Activated CD4-positive, alpha-beta T cell treated with anti-CD3 and anti-CD28 coated beads, Interleukin-2, amount 10 ng/mL, durations not matched to agents 24 days and 14 days (primary cell): ENCODE measurements at regions not wholly inside any gene's neighbourhood (a gene's known extent, or its start where the extent isn't known, plus 50 kb on each side); places are given as distances from the start of the nearest gene placed in this dataset.

Experiments
- DNase-seq: peaks from one replicate; pipeline ENCODE4 v3.0.0; 2022
- H3K27ac Mint-ChIP-seq: one replicate; pipeline ENCODE4 v1.8.0; 2022; ENCODE audit warnings: mild to moderate bottlenecking, mixed read lengths
- H3K27me3 Mint-ChIP-seq: one replicate; pipeline ENCODE4 v1.8.0; 2022; ENCODE audit warnings: mixed read lengths
- H3K36me3 Mint-ChIP-seq: one replicate; pipeline ENCODE4 v1.8.0; 2022; ENCODE audit warnings: low read depth, mild to moderate bottlenecking, mixed read lengths
- H3K4me1 Mint-ChIP-seq: one replicate; pipeline ENCODE4 v1.8.0; 2021; ENCODE audit warnings: mixed read lengths
- H3K4me3 Mint-ChIP-seq: one replicate; pipeline ENCODE4 v1.8.0; 2022; ENCODE audit warnings: mild to moderate bottlenecking, moderate library complexity, mixed read lengths
- H3K9me3 Mint-ChIP-seq: one replicate; pipeline ENCODE4 v1.8.0; 2021; ENCODE audit warnings: mixed read lengths
- intact Hi-C: fragments of 100-400 bp; cut with micrococcal nuclease; formaldehyde crosslinking; loops from one replicate; pipeline ENCODE4 v1.15.1; 2023

- intact Hi-C loops: no loop called here
- H3K27me3 Mint-ChIP-seq: peaks cover 2% of the 10 kb centered on the region
- H3K4me1 Mint-ChIP-seq: no peaks in the 10 kb centered on the region
- no peak overlapping the region for H3K4me3 Mint-ChIP-seq
- no peaks in the 10 kb centered on the region for H3K9me3 Mint-ChIP-seq
- no peaks in the 10 kb centered on the region for H3K36me3 Mint-ChIP-seq
- no peak for DNase-seq
- H3K27ac Mint-ChIP-seq: no peak overlapping the region
These were observed 240.4 kb upstream of the RHOBTB1 start for GRCh38 chr10:61184429-61184828.

- Mint-ChIP-seq H3K27ac (no peak overlapping the region), H3K27me3 (peaks cover 2% of the 10 kb centered on the region), H3K4me3 (no peak overlapping the region), H3K4me1 (no peaks in the 10 kb centered on the region), H3K9me3 (no peaks in the 10 kb centered on the region), H3K36me3 (no peaks in the 10 kb centered on the region)
- intact Hi-C loops: no loop called here
- DNase-seq: no peak
These were observed 240.0 kb upstream of the RHOBTB1 start for GRCh38 chr10:61183967-61184366.

- Mint-ChIP-seq H3K9me3 (no peaks in the 10 kb centered on the region), H3K27ac (no peak overlapping the region), H3K27me3 (peaks cover 2% of the 10 kb centered on the region), H3K4me3 (no peak overlapping the region), H3K36me3 (no peaks in the 10 kb centered on the region), H3K4me1 (no peaks in the 10 kb centered on the region)
- no peak for DNase-seq
- intact Hi-C loops: no loop called here
These were observed 237.8 kb upstream of the RHOBTB1 start for GRCh38 chr10:61181832-61182231.

GRCh38 chr10:61179771-61180170, 235.8 kb upstream of the RHOBTB1 start:
- H3K27me3 Mint-ChIP-seq: peaks cover 2% of the 10 kb centered on the region
- H3K9me3 Mint-ChIP-seq: no peaks in the 10 kb centered on the region
- H3K36me3 Mint-ChIP-seq: no peaks in the 10 kb centered on the region
- intact Hi-C loops: no loop called here
- H3K27ac Mint-ChIP-seq: no peak overlapping the region
- no peak for DNase-seq
- H3K4me3 Mint-ChIP-seq: no peak overlapping the region
- no peaks in the 10 kb centered on the region for H3K4me1 Mint-ChIP-seq

- no peak for DNase-seq
- H3K27ac Mint-ChIP-seq: no peak overlapping the region
- H3K9me3 Mint-ChIP-seq: no peaks in the 10 kb centered on the region
- no peak overlapping the region for H3K4me3 Mint-ChIP-seq
- intact Hi-C loops: no loop called here
- no peaks in the 10 kb centered on the region for H3K4me1 Mint-ChIP-seq
- H3K36me3 Mint-ChIP-seq: no peaks in the 10 kb centered on the region
- peaks cover 2% of the 10 kb centered on the region for H3K27me3 Mint-ChIP-seq
These were observed 232.4 kb upstream of the RHOBTB1 start for GRCh38 chr10:61176424-61176823.

- Mint-ChIP-seq H3K27ac (no peak overlapping the region), H3K4me1 (no peaks in the 10 kb centered on the region), H3K4me3 (no peak overlapping the region), H3K36me3 (no peaks in the 10 kb centered on the region), H3K9me3 (no peaks in the 10 kb centered on the region), H3K27me3 (peaks cover 2% of the 10 kb centered on the region)
- intact Hi-C loops: no loop called here
- DNase-seq: no peak
These were observed 231.3 kb upstream of the RHOBTB1 start for GRCh38 chr10:61175316-61175715.

- H3K4me1 Mint-ChIP-seq: no peaks in the 10 kb centered on the region
- no peak overlapping the region for H3K4me3 Mint-ChIP-seq
- H3K27ac Mint-ChIP-seq: no peak overlapping the region
- DNase-seq: no peak
- H3K9me3 Mint-ChIP-seq: no peaks in the 10 kb centered on the region
- no peaks in the 10 kb centered on the region for H3K36me3 Mint-ChIP-seq
- intact Hi-C loops: no loop called here
- peaks cover 2% of the 10 kb centered on the region for H3K27me3 Mint-ChIP-seq
These were observed 229.5 kb upstream of the RHOBTB1 start for GRCh38 chr10:61173450-61173849.

- intact Hi-C loops: no loop called here
- H3K9me3 Mint-ChIP-seq: no peaks in the 10 kb centered on the region
- H3K4me3 Mint-ChIP-seq: no peak overlapping the region
- DNase-seq: no peak
- H3K36me3 Mint-ChIP-seq: no peaks in the 10 kb centered on the region
- no peak overlapping the region for H3K27ac Mint-ChIP-seq
- no peaks in the 10 kb centered on the region for H3K4me1 Mint-ChIP-seq
- H3K27me3 Mint-ChIP-seq: peaks cover 6% of the 10 kb centered on the region
These were observed 228.4 kb upstream of the RHOBTB1 start for GRCh38 chr10:61172182-61172926.

- no peak for DNase-seq
These were observed 226.6 kb upstream of the RHOBTB1 start for GRCh38 chr10:61170594-61170993.

GRCh38 chr10:61169294-61169693, 225.3 kb upstream of the RHOBTB1 start:
- Mint-ChIP-seq H3K27me3 (peaks cover 6% of the 10 kb centered on the region), H3K27ac (no peak overlapping the region), H3K4me1 (no peaks in the 10 kb centered on the region), H3K9me3 (no peaks in the 10 kb centered on the region), H3K36me3 (no peaks in the 10 kb centered on the region), H3K4me3 (no peak overlapping the region)
- no peak for DNase-seq
- intact Hi-C loops: no loop called here

More at GRCh38 chr10:61170594-61170993, 226.6 kb upstream of the RHOBTB1 start:
- H3K36me3 Mint-ChIP-seq: no peaks in the 10 kb centered on the region
- H3K27ac Mint-ChIP-seq: no peak overlapping the region
- H3K4me1 Mint-ChIP-seq: no peaks in the 10 kb centered on the region
- H3K27me3 Mint-ChIP-seq: peaks cover 6% of the 10 kb centered on the region
- H3K4me3 Mint-ChIP-seq: no peak overlapping the region
- intact Hi-C loops: no loop called here
- H3K9me3 Mint-ChIP-seq: no peaks in the 10 kb centered on the region

- no peaks in the 10 kb centered on the region for H3K4me1 Mint-ChIP-seq
- H3K27ac Mint-ChIP-seq: no peak overlapping the region
- H3K4me3 Mint-ChIP-seq: no peak overlapping the region
- H3K9me3 Mint-ChIP-seq: no peaks in the 10 kb centered on the region
- DNase-seq: no peak
- no peaks in the 10 kb centered on the region for H3K36me3 Mint-ChIP-seq
- intact Hi-C loops: no loop called here
- H3K27me3 Mint-ChIP-seq: peaks cover 6% of the 10 kb centered on the region
These were observed 222.5 kb upstream of the RHOBTB1 start for GRCh38 chr10:61166489-61166888.

- Mint-ChIP-seq H3K4me3 (no peak overlapping the region), H3K9me3 (no peaks in the 10 kb centered on the region), H3K27ac (no peak overlapping the region), H3K27me3 (peaks cover 6% of the 10 kb centered on the region), H3K36me3 (no peaks in the 10 kb centered on the region), H3K4me1 (no peaks in the 10 kb centered on the region)
- intact Hi-C loops: no loop called here
- no peak for DNase-seq
These were observed 222.1 kb upstream of the RHOBTB1 start for GRCh38 chr10:61166065-61166464.

- H3K27ac Mint-ChIP-seq: no peak overlapping the region
- H3K9me3 Mint-ChIP-seq: no peaks in the 10 kb centered on the region
These were observed 220.6 kb upstream of the RHOBTB1 start for GRCh38 chr10:61164458-61165160.

GRCh38 chr10:61163403-61163802, 219.4 kb upstream of the RHOBTB1 start:
- no peaks in the 10 kb centered on the region for H3K4me1 Mint-ChIP-seq
- intact Hi-C loops: no loop called here
- peaks cover 4% of the 10 kb centered on the region for H3K27me3 Mint-ChIP-seq
- no peak for DNase-seq
- no peak overlapping the region for H3K27ac Mint-ChIP-seq
- H3K36me3 Mint-ChIP-seq: no peaks in the 10 kb centered on the region
- no peaks in the 10 kb centered on the region for H3K9me3 Mint-ChIP-seq
- no peak overlapping the region for H3K4me3 Mint-ChIP-seq

More at GRCh38 chr10:61164458-61165160, 220.6 kb upstream of the RHOBTB1 start:
- Mint-ChIP-seq H3K4me1 (no peaks in the 10 kb centered on the region), H3K4me3 (no peak overlapping the region), H3K27me3 (peaks cover 6% of the 10 kb centered on the region), H3K36me3 (no peaks in the 10 kb centered on the region)
- intact Hi-C loops: no loop called here
- DNase-seq: no peak
